ENCODE measurements at regions not wholly inside any gene's neighbourhood (a gene's known extent, or its start where the extent isn't known, plus 50 kb on each side); places are given as distances from the start of the nearest gene placed in this dataset.

GRCh38 chr1:5709461-5709975 is 282.7 kb downstream of the NPHP4 start:
- no peaks in the 10 kb centered on the region for H4K20me1 ChIP-seq (ENCODE audit: insufficient read depth)
- no peak overlapping the region for H3K27ac ChIP-seq (ENCODE audit: low read depth, low read length)
- H3K27me3 ChIP-seq (ENCODE audit: insufficient read depth, low read length): no peaks in the 10 kb centered on the region
- H2AFZ ChIP-seq (ENCODE audit: low read depth, low read length, poor library complexity, severe bottlenecking): no peak overlapping the region
- H3K9me2 ChIP-seq (ENCODE audit: insufficient read depth): no peaks in the 10 kb centered on the region
- ChIA-PET RAD21 (ENCODE audit: low non-redundant PET in 1 of 2, low total read pairs in 2 of 2, uncharacterized antibody in 2 of 2, unreplicated experiment in 2 of 2) (no interaction called here), POLR2A (no interaction called here), CTCF (no interaction called here)
- TF ChIP-seq RAD21 (IDR thresholded peaks at IDR 0.05; ENCODE audit: low read depth) (no peak), EZH2phosphoT487 (IDR thresholded peaks at IDR 0.05; ENCODE audit: borderline replicate concordance) (no peak), ZNF274 (IDR thresholded peaks at IDR 0.05; ENCODE audit: low read depth, low read length) (no peak), TCF7L2 (IDR thresholded peaks at IDR 0.05; ENCODE audit: borderline replicate concordance, extremely low read depth, insufficient read depth, insufficient read length) (no peak)
- no peaks in the 10 kb centered on the region for H3K79me2 ChIP-seq (ENCODE audit: insufficient read depth, low read length)
- H3K4me1 ChIP-seq (ENCODE audit: control insufficient read depth in 1 of 2, insufficient read depth in 2 of 2, low read length in 2 of 2): peaks cover 0 to 14% of the 10 kb centered on the region in 2 experiments; a peak in 2 of 4 replicates
- no peak for DNase-seq (ENCODE audit: low read depth, low spot score)
- intact Hi-C loops (cut with micrococcal nuclease): no loop called here
- no peak overlapping the region for H3K9ac ChIP-seq (ENCODE audit: low read length)
- BruUV-seq (replicated peaks): no TSS peak
- no peak overlapping the region for H3K4me3 ChIP-seq (replicated peaks in 1 of 2; ENCODE audit: low read depth in 1 of 2, low read length in 2 of 2)
- H3K4me2 ChIP-seq (ENCODE audit: low read length): no peak overlapping the region
- H3K9me3 ChIP-seq (ENCODE audit: control insufficient read depth in 1 of 2, insufficient read depth in 1 of 2, low read depth in 1 of 2, low read length in 2 of 2): no peaks in the 10 kb centered on the region
- no peaks in the 10 kb centered on the region for H3K36me3 ChIP-seq (ENCODE audit: control insufficient read depth in 1 of 2, insufficient read depth in 2 of 2, low read length in 2 of 2)
- no peak for ATAC-seq

- Histone ChIP-seq H3K9ac (ENCODE audit: low read length) (no peak overlapping the region), H3K27ac (ENCODE audit: low read depth, low read length) (no peak overlapping the region), H3K9me2 (ENCODE audit: insufficient read depth) (no peaks in the 10 kb centered on the region), H3K9me3 (ENCODE audit: control insufficient read depth in 1 of 2, insufficient read depth in 1 of 2, low read depth in 1 of 2, low read length in 2 of 2) (no peaks in the 10 kb centered on the region), H3K79me2 (ENCODE audit: insufficient read depth, low read length) (no peaks in the 10 kb centered on the region), H2AFZ (ENCODE audit: low read depth, low read length, poor library complexity, severe bottlenecking) (no peak overlapping the region), H3K4me2 (ENCODE audit: low read length) (no peak overlapping the region), H4K20me1 (ENCODE audit: insufficient read depth) (no peaks in the 10 kb centered on the region), H3K36me3 (ENCODE audit: control insufficient read depth in 1 of 2, insufficient read depth in 2 of 2, low read length in 2 of 2) (no peaks in the 10 kb centered on the region), H3K27me3 (ENCODE audit: insufficient read depth, low read length) (no peaks in the 10 kb centered on the region), H3K4me3 (replicated peaks in 1 of 2; ENCODE audit: low read depth in 1 of 2, low read length in 2 of 2) (no peak overlapping the region), H3K4me1 (ENCODE audit: control insufficient read depth in 1 of 2, insufficient read depth in 2 of 2, low read length in 2 of 2) (peaks cover 0 to 14% of the 10 kb centered on the region in 2 experiments; a peak in 2 of 4 replicates)
- CTCF ChIA-PET: no interaction called here
- no TSS peak for BruUV-seq (replicated peaks)
- no peak for DNase-seq (ENCODE audit: low read depth, low spot score)
- POLR2A ChIA-PET: no interaction called here
- no peak for TF ChIP-seq CEBPB (IDR thresholded peaks at IDR 0.05; ENCODE audit: low read depth)
- TF ChIP-seq SIN3A (IDR thresholded peaks at IDR 0.05; ENCODE audit: low read depth): no peak
- no peak for TF ChIP-seq TCF7L2 (IDR thresholded peaks at IDR 0.05; ENCODE audit: borderline replicate concordance, extremely low read depth, insufficient read depth, insufficient read length)
- TF ChIP-seq ZFX (IDR thresholded peaks at IDR 0.05): no peak
- TF ChIP-seq ZBTB33 (IDR thresholded peaks at IDR 0.05; ENCODE audit: extremely low read depth, insufficient replicate concordance, low read length): no peak
- no peak for TF ChIP-seq RAD21 (IDR thresholded peaks at IDR 0.05; ENCODE audit: low read depth)
- no peak for TF ChIP-seq EZH2 (IDR thresholded peaks at IDR 0.05)
- TF ChIP-seq, protein P1, sequence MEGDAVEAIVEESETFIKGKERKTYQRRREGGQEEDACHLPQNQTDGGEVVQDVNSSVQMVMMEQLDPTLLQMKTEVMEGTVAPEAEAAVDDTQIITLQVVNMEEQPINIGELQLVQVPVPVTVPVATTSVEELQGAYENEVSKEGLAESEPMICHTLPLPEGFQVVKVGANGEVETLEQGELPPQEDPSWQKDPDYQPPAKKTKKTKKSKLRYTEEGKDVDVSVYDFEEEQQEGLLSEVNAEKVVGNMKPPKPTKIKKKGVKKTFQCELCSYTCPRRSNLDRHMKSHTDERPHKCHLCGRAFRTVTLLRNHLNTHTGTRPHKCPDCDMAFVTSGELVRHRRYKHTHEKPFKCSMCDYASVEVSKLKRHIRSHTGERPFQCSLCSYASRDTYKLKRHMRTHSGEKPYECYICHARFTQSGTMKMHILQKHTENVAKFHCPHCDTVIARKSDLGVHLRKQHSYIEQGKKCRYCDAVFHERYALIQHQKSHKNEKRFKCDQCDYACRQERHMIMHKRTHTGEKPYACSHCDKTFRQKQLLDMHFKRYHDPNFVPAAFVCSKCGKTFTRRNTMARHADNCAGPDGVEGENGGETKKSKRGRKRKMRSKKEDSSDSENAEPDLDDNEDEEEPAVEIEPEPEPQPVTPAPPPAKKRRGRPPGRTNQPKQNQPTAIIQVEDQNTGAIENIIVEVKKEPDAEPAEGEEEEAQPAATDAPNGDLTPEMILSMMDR (IDR thresholded peaks at IDR 0.05 in 2 of 3, conservative IDR thresholded peaks at IDR 0.05 in 1 of 3; ENCODE audit: borderline replicate concordance in 1 of 3, insufficient read depth in 1 of 3, low read depth in 2 of 3, low read length in 2 of 3): no peak
- TF ChIP-seq SRF (IDR thresholded peaks at IDR 0.05; ENCODE audit: low read depth): no peak
- TF ChIP-seq SP1 (IDR thresholded peaks at IDR 0.05; ENCODE audit: low read depth): no peak
- TF ChIP-seq POLR2A (IDR thresholded peaks at IDR 0.05; ENCODE audit: borderline replicate concordance, extremely low read depth, insufficient read depth, insufficient read length): no peak
- ATAC-seq: no peak
- intact Hi-C loops (cut with micrococcal nuclease): no loop called here
- RAD21 ChIA-PET (ENCODE audit: low non-redundant PET in 1 of 2, low total read pairs in 2 of 2, uncharacterized antibody in 2 of 2, unreplicated experiment in 2 of 2): no interaction called here
These were observed 283.6 kb downstream of the NPHP4 start for GRCh38 chr1:5708346-5709245.

Data from HCT116 (cell line).